ENCODE measurements at regions not wholly inside any gene's neighbourhood (a gene's known extent, or its start where the extent isn't known, plus 50 kb on each side); places are given as distances from the start of the nearest gene placed in this dataset.

DNA sequence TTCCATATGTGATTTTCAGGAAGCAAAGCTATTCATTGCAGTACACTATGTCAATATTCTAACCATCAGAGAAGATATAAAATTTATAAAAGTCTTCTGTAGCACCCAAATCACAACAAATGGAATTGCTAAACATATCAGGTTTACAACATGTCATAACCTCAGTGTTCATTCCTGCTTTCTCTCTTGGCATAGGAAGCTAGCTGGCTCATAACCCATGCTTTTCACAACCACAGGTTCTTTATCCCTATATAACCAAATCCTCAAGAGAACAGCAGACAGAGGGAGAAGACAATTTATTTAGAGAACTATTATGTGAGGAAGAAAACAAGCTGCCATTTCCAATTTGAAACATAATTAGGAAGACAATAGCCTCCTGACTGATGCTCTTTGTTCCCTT lies 997.0 kb upstream of the ACVR2A start:
- TF ChIP-seq, protein P1, sequence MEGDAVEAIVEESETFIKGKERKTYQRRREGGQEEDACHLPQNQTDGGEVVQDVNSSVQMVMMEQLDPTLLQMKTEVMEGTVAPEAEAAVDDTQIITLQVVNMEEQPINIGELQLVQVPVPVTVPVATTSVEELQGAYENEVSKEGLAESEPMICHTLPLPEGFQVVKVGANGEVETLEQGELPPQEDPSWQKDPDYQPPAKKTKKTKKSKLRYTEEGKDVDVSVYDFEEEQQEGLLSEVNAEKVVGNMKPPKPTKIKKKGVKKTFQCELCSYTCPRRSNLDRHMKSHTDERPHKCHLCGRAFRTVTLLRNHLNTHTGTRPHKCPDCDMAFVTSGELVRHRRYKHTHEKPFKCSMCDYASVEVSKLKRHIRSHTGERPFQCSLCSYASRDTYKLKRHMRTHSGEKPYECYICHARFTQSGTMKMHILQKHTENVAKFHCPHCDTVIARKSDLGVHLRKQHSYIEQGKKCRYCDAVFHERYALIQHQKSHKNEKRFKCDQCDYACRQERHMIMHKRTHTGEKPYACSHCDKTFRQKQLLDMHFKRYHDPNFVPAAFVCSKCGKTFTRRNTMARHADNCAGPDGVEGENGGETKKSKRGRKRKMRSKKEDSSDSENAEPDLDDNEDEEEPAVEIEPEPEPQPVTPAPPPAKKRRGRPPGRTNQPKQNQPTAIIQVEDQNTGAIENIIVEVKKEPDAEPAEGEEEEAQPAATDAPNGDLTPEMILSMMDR (IDR thresholded peaks at IDR 0.05): no peak
- no peak for TF ChIP-seq EZH2 (IDR thresholded peaks at IDR 0.05; ENCODE audit: borderline replicate concordance, insufficient read depth, low read depth, low read length, poor library complexity, severe bottlenecking)
